ACC112 (cell line): ENCODE measurements at regions not wholly inside any gene's neighbourhood (a gene's known extent, or its start where the extent isn't known, plus 50 kb on each side); places are given as distances from the start of the nearest gene placed in this dataset.

Experiments
- H2AFZ ChIP-seq: fragments of 200-600 bp; sonication (generic); one replicate; pipeline ENCODE4 v1.6.0; 2017; ENCODE audit warnings: antibody characterized with exemption, low read length; ENCODE audit not compliant: unreplicated experiment
- H3K27ac ChIP-seq: fragments of 200-600 bp; sonication (generic); 2 replicates; pipeline ENCODE4 v1.5.1; 2014; ENCODE audit warnings: low read depth, mild to moderate bottlenecking, antibody characterized with exemption, low read length, moderate library complexity
- H3K27me3 ChIP-seq: fragments of 200-600 bp; sonication (generic); 2 replicates; pipeline ENCODE4 v1.6.1; 2014; ENCODE audit warnings: mild to moderate bottlenecking, antibody characterized with exemption, low read length, moderate library complexity, mixed read lengths; ENCODE audit not compliant: insufficient read depth
- H3K36me3 ChIP-seq: fragments of 200-600 bp; sonication (generic); 2 replicates; pipeline ENCODE4 v1.6.1; 2016; ENCODE audit warnings: mild to moderate bottlenecking, antibody characterized with exemption, low read length, moderate library complexity, mixed read lengths; ENCODE audit not compliant: insufficient read depth
- H3K4me1 ChIP-seq: fragments of 200-600 bp; sonication (generic); one replicate; pipeline ENCODE4 v1.6.1; 2016; ENCODE audit warnings: low read length, mixed read lengths; ENCODE audit not compliant: insufficient read depth, unreplicated experiment, control insufficient read depth
- H3K4me3 ChIP-seq: fragments of 200-600 bp; sonication (generic); 2 replicates; pipeline ENCODE4 v1.5.1; 2014; ENCODE audit warnings: mild to moderate bottlenecking, low read depth, low read length
- H3K79me2 ChIP-seq: fragments of 200-600 bp; sonication (generic); one replicate; pipeline ENCODE4 v1.6.0; 2016; ENCODE audit warnings: low read length; ENCODE audit not compliant: control insufficient read depth, unreplicated experiment, insufficient read depth

DNA sequence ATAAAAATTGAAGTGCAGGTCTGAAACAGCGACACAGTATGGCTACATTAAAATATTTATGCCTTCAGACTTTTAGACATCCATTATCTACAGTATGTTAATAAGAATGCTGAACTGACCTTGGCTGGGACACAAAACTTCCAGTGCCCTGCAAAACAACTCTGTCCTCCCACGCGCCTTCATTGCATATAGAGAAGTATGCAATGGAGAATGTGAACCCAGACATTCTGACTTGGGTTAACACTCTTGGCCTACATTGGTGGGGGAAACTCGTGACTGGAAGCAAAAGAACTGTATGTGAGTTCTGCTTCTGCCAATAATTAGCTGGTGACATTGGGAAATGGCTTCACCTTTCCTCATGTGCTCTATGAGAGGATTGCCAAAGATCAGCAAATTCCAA, 110.5 kb upstream of the SLC24A5 start:
- H3K36me3 ChIP-seq = no peaks in the 10 kb centered on the region
- H3K27ac ChIP-seq = no peak overlapping the region
- no peaks in the 10 kb centered on the region for H3K79me2 ChIP-seq
- no peak overlapping the region for H3K4me3 ChIP-seq
- H3K4me1 ChIP-seq = no peaks in the 10 kb centered on the region
- H3K27me3 ChIP-seq = peaks cover 50% of the 10 kb centered on the region
- no peak overlapping the region for H2AFZ ChIP-seq

DNA sequence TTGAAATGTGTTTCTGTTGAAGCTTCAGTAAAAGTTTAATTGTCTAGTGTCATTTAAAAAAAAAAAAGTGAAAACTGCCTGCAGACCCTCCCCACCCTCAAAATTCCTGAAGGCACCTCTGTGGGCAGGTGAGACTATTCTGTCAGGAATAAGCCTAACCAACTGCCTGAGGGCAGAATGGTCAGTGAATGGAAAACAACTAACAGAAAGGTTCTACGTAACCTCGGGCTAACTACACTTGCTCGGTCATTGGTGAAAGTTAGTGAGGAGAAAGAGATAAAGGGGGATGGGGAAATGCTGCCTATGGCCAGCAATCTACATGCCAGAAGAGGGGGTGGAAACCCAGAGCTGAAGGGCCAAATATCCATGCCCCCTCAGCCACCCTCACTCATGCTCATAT, 108.6 kb upstream of the SLC24A5 start:
- H3K27ac ChIP-seq = no peak overlapping the region
- peaks cover 68% of the 10 kb centered on the region for H3K27me3 ChIP-seq
- no peaks in the 10 kb centered on the region for H3K79me2 ChIP-seq
- no peaks in the 10 kb centered on the region for H3K36me3 ChIP-seq
- H3K4me1 ChIP-seq = no peaks in the 10 kb centered on the region
- H2AFZ ChIP-seq = no peak overlapping the region
- no peak overlapping the region for H3K4me3 ChIP-seq

DNA sequence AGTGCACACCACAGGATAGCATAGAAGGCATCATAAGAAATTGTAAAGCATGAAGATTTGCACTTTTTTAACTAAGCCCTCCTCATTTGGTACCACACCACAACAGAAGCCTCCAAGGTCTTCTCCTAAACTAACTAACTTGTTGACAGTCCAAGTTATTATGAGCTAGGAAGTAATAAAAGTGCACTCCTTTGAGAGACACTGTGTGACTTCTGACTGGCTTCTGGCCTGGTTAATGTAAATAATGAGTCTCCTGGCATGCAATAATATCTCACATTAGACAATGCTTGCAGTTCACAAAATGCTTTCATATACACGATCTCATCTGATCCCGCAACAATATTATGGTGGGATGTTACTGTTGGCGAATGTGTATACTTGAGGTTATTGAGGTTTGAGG, 103.9 kb upstream of the SLC24A5 start:
- no peak overlapping the region for H3K27ac ChIP-seq
- H3K4me3 ChIP-seq = no peak overlapping the region
- no peak overlapping the region for H2AFZ ChIP-seq
- H3K36me3 ChIP-seq = no peaks in the 10 kb centered on the region
- H3K4me1 ChIP-seq = no peaks in the 10 kb centered on the region
- peaks cover 43% of the 10 kb centered on the region; the same call in 1 of the 2 replicates for H3K27me3 ChIP-seq
- H3K79me2 ChIP-seq = no peaks in the 10 kb centered on the region

GRCh38 chr15:48017747-48018146, 103.0 kb upstream of the SLC24A5 start:
- no peaks in the 10 kb centered on the region for H3K4me1 ChIP-seq
- H3K36me3 ChIP-seq = no peaks in the 10 kb centered on the region
- no peak overlapping the region for H2AFZ ChIP-seq
- no peak overlapping the region for H3K27ac ChIP-seq
- no peak overlapping the region for H3K4me3 ChIP-seq
- H3K27me3 ChIP-seq = peaks cover 41% of the 10 kb centered on the region; the same call in 1 of the 2 replicates
- H3K79me2 ChIP-seq = no peaks in the 10 kb centered on the region

GRCh38 chr15:48020166-48020565, 100.6 kb upstream of the SLC24A5 start:
- no peak overlapping the region for H3K4me3 ChIP-seq
- H3K27me3 ChIP-seq = peaks cover 21% of the 10 kb centered on the region; the same call in 1 of the 2 replicates
- H2AFZ ChIP-seq = no peak overlapping the region
- no peak overlapping the region for H3K27ac ChIP-seq
- no peaks in the 10 kb centered on the region for H3K4me1 ChIP-seq
- H3K79me2 ChIP-seq = no peaks in the 10 kb centered on the region
- no peaks in the 10 kb centered on the region for H3K36me3 ChIP-seq

DNA sequence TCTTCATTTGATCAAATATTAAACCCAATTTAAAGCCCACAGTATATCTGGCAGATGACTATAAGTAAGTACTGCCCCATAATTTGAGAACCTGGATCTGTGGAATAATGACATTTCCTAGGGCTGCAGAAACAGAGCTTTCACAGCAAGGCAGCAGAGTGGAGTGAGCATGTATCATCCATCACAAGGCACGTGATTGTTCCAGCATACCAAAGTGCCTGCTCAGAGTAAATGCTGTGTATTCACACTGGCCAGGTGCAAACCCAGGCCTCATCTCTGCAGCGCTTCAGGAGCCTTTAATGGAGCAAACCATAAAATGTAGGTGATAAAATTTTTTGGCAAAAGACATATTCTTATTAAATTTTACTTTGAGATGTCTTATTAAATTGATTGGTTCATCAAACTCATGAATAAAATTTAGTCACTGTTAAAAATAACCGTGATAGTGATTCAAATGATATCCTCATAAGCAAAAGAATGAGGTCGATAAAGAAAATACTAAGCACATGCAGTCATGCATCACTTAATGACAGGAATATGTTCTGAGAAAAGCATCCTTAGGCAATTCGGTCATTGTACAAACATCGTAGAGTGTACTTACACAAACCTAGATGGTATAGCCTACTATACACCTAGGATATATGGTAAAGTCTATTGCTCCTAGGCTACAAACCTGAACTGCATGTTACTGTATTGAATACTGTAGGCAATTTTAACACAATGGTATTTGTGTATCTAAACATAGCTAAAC, 99.3 kb upstream of the SLC24A5 start:
- Histone ChIP-seq H2AFZ (no peak overlapping the region), H3K4me1 (no peaks in the 10 kb centered on the region), H3K27ac (no peak overlapping the region), H3K4me3 (no peak overlapping the region), H3K27me3 (peaks cover 16% of the 10 kb centered on the region), H3K36me3 (no peaks in the 10 kb centered on the region), H3K79me2 (no peaks in the 10 kb centered on the region)

DNA sequence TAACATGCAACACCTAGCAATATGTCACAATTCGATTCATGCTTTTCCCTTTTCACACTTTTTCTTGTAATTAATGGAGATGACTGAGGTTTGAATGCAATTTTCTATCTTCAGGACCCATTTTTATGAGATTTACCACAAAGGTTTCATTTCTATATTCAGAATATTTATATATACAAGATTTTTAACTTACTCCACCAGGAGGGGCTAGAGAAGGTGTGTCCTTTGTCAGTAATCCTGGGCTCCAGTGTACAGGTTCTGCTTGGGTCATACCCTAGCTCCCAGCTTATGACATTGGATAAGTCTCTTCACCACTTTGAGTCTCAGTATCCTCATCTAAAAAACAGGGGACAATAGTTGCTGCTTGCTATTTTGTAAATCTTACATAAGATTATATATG, 95.7 kb upstream of the SLC24A5 start:
- H3K4me1 ChIP-seq = no peaks in the 10 kb centered on the region
- H2AFZ ChIP-seq = no peak overlapping the region
- no peaks in the 10 kb centered on the region for H3K36me3 ChIP-seq
- no peak overlapping the region for H3K27ac ChIP-seq
- H3K4me3 ChIP-seq = no peak overlapping the region
- no peaks in the 10 kb centered on the region for H3K79me2 ChIP-seq
- H3K27me3 ChIP-seq = peaks cover 27% of the 10 kb centered on the region

- H3K27ac ChIP-seq = no peak overlapping the region
- H3K4me1 ChIP-seq = no peaks in the 10 kb centered on the region
- H3K27me3 ChIP-seq = peaks cover 60% of the 10 kb centered on the region
- no peak overlapping the region for H2AFZ ChIP-seq
- no peak overlapping the region for H3K4me3 ChIP-seq
- H3K36me3 ChIP-seq = no peaks in the 10 kb centered on the region
- H3K79me2 ChIP-seq = no peaks in the 10 kb centered on the region
Observed at GRCh38 chr15:48028712-48029111, 92.1 kb upstream of the SLC24A5 start.

GRCh38 chr15:48029642-48030041, 91.1 kb upstream of the SLC24A5 start:
- Histone ChIP-seq H3K4me1 (no peaks in the 10 kb centered on the region), H3K36me3 (no peaks in the 10 kb centered on the region), H3K4me3 (no peak overlapping the region), H3K27me3 (peaks cover 61% of the 10 kb centered on the region), H3K27ac (no peak overlapping the region), H2AFZ (no peak overlapping the region), H3K79me2 (no peaks in the 10 kb centered on the region)

DNA sequence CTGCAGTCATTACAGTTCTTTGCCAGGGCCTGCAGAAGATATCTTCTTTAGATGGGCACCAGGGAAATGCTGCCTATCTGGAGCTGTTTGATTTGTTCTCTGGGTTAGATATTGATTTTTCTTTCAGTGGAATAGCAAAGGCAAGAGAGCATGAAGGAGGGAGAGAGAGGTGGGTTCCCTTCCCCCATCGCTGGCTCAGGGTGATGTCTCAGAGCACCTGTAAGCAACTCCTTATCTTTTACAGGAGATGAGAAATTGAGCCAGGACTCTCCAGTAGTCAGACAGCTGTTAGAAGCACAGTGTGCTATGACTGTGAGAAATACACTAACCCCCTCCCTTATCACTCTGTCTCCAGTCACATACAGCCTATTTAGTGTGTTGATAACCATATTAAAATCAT, 89.3 kb upstream of the SLC24A5 start:
- H2AFZ ChIP-seq = no peak overlapping the region
- peaks cover 69% of the 10 kb centered on the region for H3K27me3 ChIP-seq
- no peaks in the 10 kb centered on the region for H3K4me1 ChIP-seq
- H3K36me3 ChIP-seq = no peaks in the 10 kb centered on the region
- no peak overlapping the region for H3K4me3 ChIP-seq
- no peaks in the 10 kb centered on the region for H3K79me2 ChIP-seq
- no peak overlapping the region for H3K27ac ChIP-seq

DNA sequence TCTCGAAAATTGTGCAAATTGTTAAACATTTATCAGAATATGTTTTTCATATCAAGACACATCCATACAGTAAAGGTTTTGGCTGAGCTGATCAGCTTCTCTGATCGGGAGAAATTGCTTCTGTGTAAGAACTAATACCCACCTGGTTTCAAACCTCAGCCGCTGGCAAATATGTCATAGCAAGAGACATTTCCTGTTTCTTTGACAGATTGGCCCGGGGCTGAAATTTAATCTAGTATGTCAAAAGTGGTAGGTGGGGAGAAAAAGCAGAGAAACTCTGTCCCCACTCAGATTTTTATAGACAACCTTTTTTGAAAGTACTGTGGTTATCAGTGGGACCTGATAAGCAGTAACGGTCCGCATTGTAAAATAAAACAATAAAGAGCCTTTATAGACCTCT, 88.8 kb upstream of the SLC24A5 start:
- H3K27ac ChIP-seq = no peak overlapping the region
- no peaks in the 10 kb centered on the region for H3K36me3 ChIP-seq
- no peak overlapping the region for H2AFZ ChIP-seq
- H3K4me3 ChIP-seq = no peak overlapping the region
- no peaks in the 10 kb centered on the region for H3K4me1 ChIP-seq
- H3K79me2 ChIP-seq = no peaks in the 10 kb centered on the region
- peaks cover 67% of the 10 kb centered on the region for H3K27me3 ChIP-seq
